ENCODE measurements at regions not wholly inside any gene's neighbourhood (a gene's known extent, or its start where the extent isn't known, plus 50 kb on each side); places are given as distances from the start of the nearest gene placed in this dataset.

GRCh38 chr1:232568906-232569553 lies 60.9 kb downstream of the SIPA1L2 start:
- TF ChIP-seq CTCF (IDR thresholded peaks at IDR 0.05): no peak
- no peak for TF ChIP-seq EP300 (IDR thresholded peaks at IDR 0.05)
- TF ChIP-seq POLR2A (IDR thresholded peaks at IDR 0.05): no peak
